Stomach (tissue), 8 donors: ENCODE measurements at regions not wholly inside any gene's neighbourhood (a gene's known extent, or its start where the extent isn't known, plus 50 kb on each side); places are given as distances from the start of the nearest gene placed in this dataset.

Source experiments
- DNase-seq, 2 donors: peaks; one replicate each; pipeline versions ENCODE4 v3.0.0 to v3.0.0-alpha.2; 2013 to 2019
- H3K27ac ChIP-seq, 5 donors: fragments of 200-600 bp in 4 of 5; sonication (generic) in 4 of 5; one replicate each; pipeline ENCODE4 v1.5.1; 2013 to 2019; ENCODE audit warnings: mild to moderate bottlenecking in 1 of 5, moderate library complexity in 1 of 5
- H3K27me3 ChIP-seq, 3 donors: fragments of 200-600 bp; sonication (generic); one replicate each; pipeline ENCODE4 v1.5.1; 2017 to 2019; ENCODE audit warnings: mixed run types in 1 of 3
- H3K36me3 ChIP-seq, 4 donors: fragments of 200-600 bp; sonication (generic); 1 replicate in 3 of 4; 2 replicates in 1 of 4; pipeline ENCODE4 v1.5.1; 2016 to 2019
- H3K4me1 ChIP-seq, 4 donors: fragments of 200-600 bp; sonication (generic); one replicate each; pipeline ENCODE4 v1.5.1; 2016 to 2019
- H3K4me3 ChIP-seq, 4 donors: fragments of 200-600 bp; sonication (generic) in 3 of 4; one replicate each; pipeline ENCODE4 v1.5.1; 2016 to 2019; ENCODE audit warnings: mild to moderate bottlenecking in 1 of 4
- H3K9me3 ChIP-seq, 4 donors: fragments of 200-600 bp; sonication (generic); one replicate each; pipeline ENCODE4 v1.5.1; 2016 to 2019
- EP300 ChIP-seq: sonication (generic); formaldehyde crosslinking; IDR thresholded peaks from one replicate; pipeline ENCODE4 v1.6.1; 2017; ENCODE audit warnings: antibody characterized with exemption
- POLR2A ChIP-seq, 4 donors: fragments of 450-650 bp; IDR thresholded peaks; one replicate each; pipeline ENCODE4 v1.6.1; 2016; ENCODE audit warnings: antibody characterized with exemption in 4 of 4, control low read depth in 2 of 4, mild to moderate bottlenecking in 1 of 4, moderate library complexity in 1 of 4
- POLR2AphosphoS5 ChIP-seq, 3 donors: sonication (generic); formaldehyde crosslinking; IDR thresholded peaks; one replicate each; pipeline ENCODE4 v1.6.1; 2016; ENCODE audit warnings: antibody characterized with exemption in 3 of 3
- WGBS, 5 donors: extraction: QIAGEN DNeasy Blood & Tissue Kit in 3 of 5; methylation state at CpG; one replicate each; pipeline versions ENCODE4 v1.1.5 to v1.1.7; 2013 to 2018; 5-methylcytosine and 5-hydroxymethylcytosine counted together
- intact Hi-C: fragments of 100-400 bp; cut with DNase I; formaldehyde crosslinking; loops from one replicate; pipeline ENCODE4 v1.15.1; 2023; ENCODE audit warnings: low total_unique reads
- TF ChIP-seq, protein P1 (sequence below), 7 experiments: fragments of 450-650 bp in 4 of 7; fragments of 200-600 bp in 3 of 7; sonication (generic) in 3 of 7; IDR thresholded peaks; one replicate each; pipeline ENCODE4 v1.5.1; 2016 to 2019; ENCODE audit warnings: antibody characterized with exemption in 7 of 7, control low read depth in 2 of 7, mild to moderate bottlenecking in 1 of 7
- donor health status: healthy with polysubstance abuse.
- donor health status: Bipolar disorder and iron deficiency.
- donor health status: healthy.

DNA sequence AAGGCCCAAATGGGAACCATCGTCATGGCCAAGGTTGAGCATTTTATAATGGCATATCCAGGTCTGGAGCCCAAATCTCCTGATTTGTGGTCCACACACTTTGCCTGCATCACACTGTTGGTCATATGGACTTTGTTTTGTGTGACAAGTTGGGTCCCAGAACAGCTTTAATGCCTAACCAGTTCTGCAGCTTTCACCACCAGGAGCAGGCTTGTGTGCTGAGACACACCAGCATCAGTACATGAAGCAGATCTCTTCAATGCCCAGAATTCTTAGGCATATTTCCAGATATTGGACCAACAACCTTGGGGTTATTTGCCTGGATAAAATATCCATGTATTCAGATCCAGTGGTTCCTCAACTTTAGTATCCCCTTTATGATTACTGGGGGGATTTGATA is 371.3 kb downstream of the FBXW7 start:
- no peak overlapping the region for H3K27ac ChIP-seq

DNA sequence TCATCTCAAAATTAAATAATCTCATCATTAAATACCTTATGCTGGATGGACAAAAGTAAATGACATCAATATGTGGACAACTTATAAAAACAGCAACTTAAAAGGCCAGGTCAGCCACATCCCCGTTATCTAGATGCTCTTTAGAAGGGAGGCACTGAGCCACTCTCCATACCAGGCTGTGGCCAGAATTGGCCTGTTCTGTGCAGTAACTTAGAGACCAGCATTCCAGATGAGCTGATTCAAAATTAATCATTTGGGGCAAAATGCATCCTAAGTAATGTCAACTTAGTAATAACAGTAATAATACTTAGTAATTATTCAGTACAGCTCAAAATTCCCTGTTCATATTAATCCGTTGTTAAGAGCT is 373.6 kb downstream of the FBXW7 start:
- no peak for DNase-seq
- 59 to 66% (median 62%) methylated on average over 2 of the region's 2 CpGs for WGBS, 5 donors
- no peaks in the 10 kb centered on the region for H3K9me3 ChIP-seq
- no peak overlapping the region for H3K27ac ChIP-seq
- intact Hi-C loops = no loop called here
- no peaks in the 10 kb centered on the region for H3K4me1 ChIP-seq
- H3K4me3 ChIP-seq = no peak overlapping the region
- no peaks in the 10 kb centered on the region for H3K36me3 ChIP-seq
- no peaks in the 10 kb centered on the region for H3K27me3 ChIP-seq
- no peak for TF ChIP-seq POLR2A (IDR thresholded peaks at IDR 0.05)
- TF ChIP-seq EP300 = no peak

More for the DNA sequence above, 371.3 kb downstream of the FBXW7 start:
- Histone ChIP-seq H3K4me3 (no peak overlapping the region), H3K4me1 (no peaks in the 10 kb centered on the region), H3K9me3 (no peaks in the 10 kb centered on the region), H3K36me3 (no peaks in the 10 kb centered on the region), H3K27me3 (no peaks in the 10 kb centered on the region)
- TF ChIP-seq POLR2AphosphoS5 (IDR thresholded peaks at IDR 0.05) (no peak), POLR2A (IDR thresholded peaks at IDR 0.05) (no peak), EP300 (no peak)
- TF ChIP-seq, protein P1, sequence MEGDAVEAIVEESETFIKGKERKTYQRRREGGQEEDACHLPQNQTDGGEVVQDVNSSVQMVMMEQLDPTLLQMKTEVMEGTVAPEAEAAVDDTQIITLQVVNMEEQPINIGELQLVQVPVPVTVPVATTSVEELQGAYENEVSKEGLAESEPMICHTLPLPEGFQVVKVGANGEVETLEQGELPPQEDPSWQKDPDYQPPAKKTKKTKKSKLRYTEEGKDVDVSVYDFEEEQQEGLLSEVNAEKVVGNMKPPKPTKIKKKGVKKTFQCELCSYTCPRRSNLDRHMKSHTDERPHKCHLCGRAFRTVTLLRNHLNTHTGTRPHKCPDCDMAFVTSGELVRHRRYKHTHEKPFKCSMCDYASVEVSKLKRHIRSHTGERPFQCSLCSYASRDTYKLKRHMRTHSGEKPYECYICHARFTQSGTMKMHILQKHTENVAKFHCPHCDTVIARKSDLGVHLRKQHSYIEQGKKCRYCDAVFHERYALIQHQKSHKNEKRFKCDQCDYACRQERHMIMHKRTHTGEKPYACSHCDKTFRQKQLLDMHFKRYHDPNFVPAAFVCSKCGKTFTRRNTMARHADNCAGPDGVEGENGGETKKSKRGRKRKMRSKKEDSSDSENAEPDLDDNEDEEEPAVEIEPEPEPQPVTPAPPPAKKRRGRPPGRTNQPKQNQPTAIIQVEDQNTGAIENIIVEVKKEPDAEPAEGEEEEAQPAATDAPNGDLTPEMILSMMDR (IDR thresholded peaks at IDR 0.05) = no peak
- WGBS, 5 donors = 77 to 97% (median 93%) methylated on average over 1 of the region's 1 CpG
- DNase-seq = peak in 1 of 2 donors; percentile 43
- intact Hi-C loops = no loop called here

DNA sequence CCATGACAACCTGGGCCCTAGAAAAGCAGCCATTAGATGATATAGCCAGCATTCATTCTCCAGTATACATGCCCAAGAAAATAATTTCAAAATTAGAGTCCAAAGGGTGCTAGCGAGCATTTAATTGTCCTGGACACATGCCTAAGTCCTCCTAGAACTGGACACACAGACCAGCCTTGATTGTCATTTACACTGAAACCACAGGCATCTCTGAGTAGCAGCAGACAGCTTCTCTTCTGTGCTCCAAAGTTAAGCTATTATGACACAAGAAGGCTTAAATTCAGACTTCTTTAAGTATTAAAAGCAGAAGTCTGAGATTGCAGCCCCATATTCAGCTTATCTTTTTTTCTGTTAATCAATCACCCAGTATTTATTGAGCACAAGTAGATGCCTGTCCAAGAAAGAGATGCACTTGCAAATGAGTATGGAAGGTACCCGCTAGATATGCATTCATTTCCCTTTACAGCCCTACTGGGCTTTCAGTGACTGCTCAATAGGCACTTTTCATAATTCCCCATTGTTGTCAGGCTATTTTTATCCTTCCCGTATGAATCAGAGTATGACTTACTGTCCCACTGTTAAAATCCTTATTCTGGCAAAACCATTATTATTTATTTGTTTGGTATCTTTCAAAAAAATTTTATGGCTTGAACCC is 374.1 kb downstream of the FBXW7 start:
- DNase-seq = no peak
- H3K27ac ChIP-seq = no peak overlapping the region
- no peaks in the 10 kb centered on the region for H3K36me3 ChIP-seq
- no peak for TF ChIP-seq EP300
- TF ChIP-seq, protein P1 (IDR thresholded peaks at IDR 0.05) = no peak
- TF ChIP-seq POLR2AphosphoS5 (IDR thresholded peaks at IDR 0.05) = no peak
- TF ChIP-seq POLR2A (IDR thresholded peaks at IDR 0.05) = no peak
- H3K4me1 ChIP-seq = no peaks in the 10 kb centered on the region
- intact Hi-C loops = no loop called here
- WGBS, 5 donors = 56 to 73% (median 65%) methylated on average over 3 of the region's 3 CpGs
- no peaks in the 10 kb centered on the region for H3K27me3 ChIP-seq
- H3K4me3 ChIP-seq = no peak overlapping the region
- H3K9me3 ChIP-seq = no peaks in the 10 kb centered on the region

DNA sequence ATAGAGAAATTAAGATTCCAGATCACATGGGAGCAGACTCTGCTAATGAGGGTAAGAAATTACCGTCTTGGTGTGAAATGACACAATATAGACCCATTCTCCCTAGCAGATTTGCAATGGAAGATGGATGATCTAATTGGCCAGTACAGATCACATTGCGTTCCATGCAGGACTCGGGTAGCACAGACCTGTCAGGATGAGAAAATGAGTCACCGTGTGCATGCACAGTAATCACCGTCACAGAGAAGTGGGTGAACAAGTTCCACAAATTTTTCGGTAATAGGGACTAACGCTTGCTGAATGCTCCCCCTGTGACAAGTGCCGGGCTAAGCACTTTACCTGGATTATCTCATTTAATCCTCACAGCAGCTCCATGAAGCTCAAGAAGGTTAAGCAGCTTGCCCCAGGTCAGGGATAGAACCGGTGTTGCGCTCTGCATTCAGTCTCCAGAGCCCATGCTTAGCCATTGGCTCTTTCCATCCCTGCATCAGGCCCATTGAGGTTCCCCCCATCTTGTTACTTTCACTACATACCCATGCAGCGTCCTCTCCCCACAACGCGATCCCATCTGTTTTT is 375.6 kb downstream of the FBXW7 start:
- H3K36me3 ChIP-seq = no peaks in the 10 kb centered on the region
- no peak overlapping the region for H3K27ac ChIP-seq
- H3K4me3 ChIP-seq = no peak overlapping the region
- WGBS, 5 donors = 83 to 93% (median 90%) methylated on average over 13 of the region's 13 CpGs
- TF ChIP-seq EP300 (no peak), POLR2A (IDR thresholded peaks at IDR 0.05) (no peak), POLR2AphosphoS5 (IDR thresholded peaks at IDR 0.05) (no peak)
- TF ChIP-seq, protein P1 (IDR thresholded peaks at IDR 0.05) = no peak
- no peaks in the 10 kb centered on the region for H3K9me3 ChIP-seq
- no peaks in the 10 kb centered on the region for H3K27me3 ChIP-seq
- DNase-seq = no peak
- intact Hi-C loops = no loop called here
- H3K4me1 ChIP-seq = no peaks in the 10 kb centered on the region

DNA sequence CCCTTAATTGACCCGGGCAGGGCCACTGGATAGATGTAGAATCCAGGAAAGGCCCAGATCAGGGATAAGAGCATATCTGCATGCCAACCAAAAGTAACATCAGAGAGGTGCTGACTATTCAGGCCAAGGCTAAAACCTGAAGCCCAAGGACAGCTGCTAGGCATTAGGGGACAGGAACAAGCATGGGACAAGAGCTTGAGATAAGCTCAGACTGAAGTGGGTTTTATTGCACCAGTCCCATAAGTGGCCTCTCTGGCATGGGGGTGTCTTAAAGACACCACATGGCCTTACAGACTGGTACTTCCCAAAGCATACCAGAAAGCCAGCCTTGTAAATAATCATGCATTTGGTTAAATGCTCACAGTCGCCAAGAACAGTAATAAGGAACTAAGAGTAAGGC is 376.1 kb downstream of the FBXW7 start:
- DNase-seq = no peak
- H3K4me3 ChIP-seq = no peak overlapping the region
- 70 to 81% (median 80%) methylated on average over 2 of the region's 2 CpGs for WGBS, 5 donors
- intact Hi-C loops = no loop called here
- H3K4me1 ChIP-seq = no peaks in the 10 kb centered on the region
- H3K27ac ChIP-seq = no peak overlapping the region
- TF ChIP-seq, protein P1 (IDR thresholded peaks at IDR 0.05) = no peak
- TF ChIP-seq POLR2A (IDR thresholded peaks at IDR 0.05) (no peak), EP300 (no peak), POLR2AphosphoS5 (IDR thresholded peaks at IDR 0.05) (no peak)
- no peaks in the 10 kb centered on the region for H3K9me3 ChIP-seq
- H3K27me3 ChIP-seq = no peaks in the 10 kb centered on the region
- no peaks in the 10 kb centered on the region for H3K36me3 ChIP-seq
